PC-9 (cell line): ENCODE measurements at regions not wholly inside any gene's neighbourhood (a gene's known extent, or its start where the extent isn't known, plus 50 kb on each side); places are given as distances from the start of the nearest gene placed in this dataset.

ENCODE experiments used
- CTCF ChIP-seq: fragments of 200-600 bp; sonication (generic); conservative IDR thresholded peaks from 2 replicates; pipeline ENCODE4 v1.6.1; 2017; ENCODE audit warnings: mixed run types, antibody characterized with exemption, mild to moderate bottlenecking, moderate library complexity
- EZH2 ChIP-seq: fragments of 200-600 bp; sonication (generic); IDR thresholded peaks from 2 replicates; pipeline ENCODE4 v1.8.0; 2017; ENCODE audit warnings: antibody characterized with exemption, low read depth

GRCh38 chr10:3478632-3479240 is 306.2 kb upstream of the PITRM1 start:
- no peak for TF ChIP-seq CTCF
- TF ChIP-seq EZH2 = no peak
